H1 (cell line): ENCODE measurements at regions not wholly inside any gene's neighbourhood (a gene's known extent, or its start where the extent isn't known, plus 50 kb on each side); places are given as distances from the start of the nearest gene placed in this dataset.
A peak's percentile ranks its signal among the peaks of the same experiment; 100 is the strongest.

Source experiments
- CREB1 ChIP-seq: IDR thresholded peaks from 2 replicates; pipeline ENCODE4 v1.6.1; 2012; ENCODE audit warnings: inconsistent platforms
- CTBP2 ChIP-seq: IDR thresholded peaks from 2 replicates; pipeline ENCODE4 v1.7.0; 2011; ENCODE audit warnings: borderline replicate concordance, mild to moderate bottlenecking, moderate library complexity, mixed read lengths, low read length; ENCODE audit not compliant: insufficient read depth, insufficient read length
- EP300 ChIP-seq, 2 experiments: IDR thresholded peaks; 1 replicate in 1 of 2; 2 replicates in 1 of 2; pipeline ENCODE4 v1.6.1; 2011 to 2012; ENCODE audit warnings: low read depth in 2 of 2, low read length in 2 of 2, mild to moderate bottlenecking in 2 of 2, borderline replicate concordance in 1 of 2, inconsistent platforms in 1 of 2, moderate library complexity in 1 of 2
- HDAC2 ChIP-seq, 2 experiments: fragments of 300-600 bp in 1 of 2; sonication (generic) in 1 of 2; IDR thresholded peaks; 2 replicates each; pipeline ENCODE4 v1.6.1; 2011 to 2012; ENCODE audit warnings: low read depth in 2 of 2, low read length in 2 of 2, mild to moderate bottlenecking in 2 of 2, moderate library complexity in 2 of 2, borderline replicate concordance in 1 of 2, inconsistent platforms in 1 of 2
- HDAC6 ChIP-seq: IDR thresholded peaks from one replicate; pipeline ENCODE4 v1.7.1; 2012; ENCODE audit warnings: low read depth, mild to moderate bottlenecking, inconsistent platforms, low read length, moderate library complexity
- KDM4A ChIP-seq: IDR thresholded peaks from one replicate; pipeline ENCODE4 v1.7.1; 2012; ENCODE audit warnings: low read depth, mild to moderate bottlenecking, moderate library complexity, low read length, inconsistent platforms; ENCODE audit not compliant: severe bottlenecking
- MAFK ChIP-seq: IDR thresholded peaks from 2 replicates; pipeline ENCODE4 v1.6.1; 2012; ENCODE audit warnings: low read depth, mild to moderate bottlenecking, improper control_type of control experiment, low read length
- POLR2A ChIP-seq, 2 experiments: IDR thresholded peaks; 1 replicate in 1 of 2; 2 replicates in 1 of 2; pipeline ENCODE4 v1.6.1; 2011; ENCODE audit warnings: low read depth in 2 of 2, low read length in 2 of 2, mild to moderate bottlenecking in 2 of 2; ENCODE audit errors: control extremely low read depth in 1 of 2
- POU5F1 ChIP-seq: IDR thresholded peaks from 2 replicates; pipeline ENCODE4 v1.6.1; 2011; ENCODE audit warnings: low read depth, mild to moderate bottlenecking, low read length, moderate library complexity
- RBBP5 ChIP-seq: IDR thresholded peaks from 2 replicates; pipeline ENCODE4 v1.7.1; 2012; ENCODE audit warnings: low read depth, mild to moderate bottlenecking, inconsistent platforms, low read length, moderate library complexity, borderline replicate concordance
- RXRA ChIP-seq: IDR thresholded peaks from 2 replicates; pipeline ENCODE4 v1.6.1; 2011; ENCODE audit warnings: low read depth, mild to moderate bottlenecking, low read length, moderate library complexity; ENCODE audit not compliant: insufficient read depth
- SAP30 ChIP-seq: fragments of 300-600 bp; sonication (generic); IDR thresholded peaks from 2 replicates; pipeline ENCODE4 v1.7.1; 2012; ENCODE audit warnings: low read length, moderate library complexity, mild to moderate bottlenecking, inconsistent platforms; ENCODE audit not compliant: insufficient read depth, insufficient replicate concordance
- SIN3A ChIP-seq, 2 experiments: IDR thresholded peaks in 1 of 2; conservative IDR thresholded peaks in 1 of 2; 2 replicates each; pipeline ENCODE4 v1.6.1; 2011 to 2012; ENCODE audit warnings: low read length in 2 of 2, improper control_type of control experiment in 1 of 2, low read depth in 1 of 2, mild to moderate bottlenecking in 1 of 2
- SIRT6 ChIP-seq: IDR thresholded peaks from one replicate; pipeline ENCODE4 v1.7.1; 2012; ENCODE audit warnings: low read length, inconsistent platforms
- SIX5 ChIP-seq: IDR thresholded peaks from 2 replicates; pipeline ENCODE4 v1.6.1; 2011; ENCODE audit warnings: mild to moderate bottlenecking, low read depth, low read length
- SP1 ChIP-seq: IDR thresholded peaks from 2 replicates; pipeline ENCODE4 v1.6.1; 2011; ENCODE audit warnings: low read depth, low read length
- SP4 ChIP-seq: IDR thresholded peaks from 2 replicates; pipeline ENCODE4 v1.6.1; 2012; ENCODE audit warnings: low read length, inconsistent platforms
- SUZ12 ChIP-seq: fragments of 200-600 bp; sonication (generic); IDR thresholded peaks from 2 replicates; pipeline ENCODE4 v1.6.1; 2012; ENCODE audit warnings: mild to moderate bottlenecking, inconsistent platforms, low read length, moderate library complexity, mixed read lengths
- TAF7 ChIP-seq: optimal IDR thresholded peaks from 2 replicates; pipeline ENCODE3; 2011; ENCODE audit warnings: low read depth, mild to moderate bottlenecking, inconsistent platforms, low read length, moderate library complexity, borderline replicate concordance
- TBP ChIP-seq: IDR thresholded peaks from 2 replicates; pipeline ENCODE4 v1.6.1; 2011; ENCODE audit warnings: low read depth, low read length, improper control_type of control experiment
- TCF12 ChIP-seq: IDR thresholded peaks from 2 replicates; pipeline ENCODE4 v1.6.1; 2011; ENCODE audit warnings: low read depth, mild to moderate bottlenecking, low read length
- TF ChIP-seq, protein P1 (sequence below), 3 experiments: IDR thresholded peaks; 1 replicate in 2 of 3; 2 replicates in 1 of 3; pipeline versions ENCODE4 v1.5.1 to v1.6.1; 2011; ENCODE audit warnings: low read length in 3 of 3, mild to moderate bottlenecking in 3 of 3, inconsistent platforms in 2 of 3, low read depth in 1 of 3, moderate library complexity in 1 of 3; ENCODE audit not compliant: insufficient read depth in 1 of 3; ENCODE audit errors: control extremely low read depth in 1 of 3
- TF ChIP-seq, protein P2 (sequence below): IDR thresholded peaks from 2 replicates; pipeline ENCODE4 v1.6.1; 2011; ENCODE audit warnings: low read depth, mild to moderate bottlenecking, low read length; ENCODE audit not compliant: insufficient read depth

DNA sequence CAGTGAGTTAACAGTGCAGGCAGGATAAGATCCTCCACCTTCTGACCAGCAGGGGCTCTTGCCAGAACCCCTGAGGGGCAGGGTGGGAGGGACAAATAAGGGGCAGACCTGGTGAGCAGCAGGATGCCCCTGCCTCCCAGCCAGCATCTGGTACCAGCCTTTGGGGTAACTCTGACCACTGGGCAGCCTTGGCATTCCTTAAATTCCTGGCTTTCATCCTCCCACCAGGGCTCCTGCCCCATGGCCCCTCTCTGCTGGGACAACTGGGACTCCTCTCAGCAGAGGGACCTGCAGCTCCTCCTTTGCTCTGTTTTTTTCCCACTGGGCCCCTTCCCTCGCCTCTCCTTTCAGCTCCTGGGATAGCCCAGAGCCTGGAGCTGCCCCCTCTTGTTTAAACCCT is 98.0 kb upstream of the CD82 start (continued):
- TF ChIP-seq, protein P1, sequence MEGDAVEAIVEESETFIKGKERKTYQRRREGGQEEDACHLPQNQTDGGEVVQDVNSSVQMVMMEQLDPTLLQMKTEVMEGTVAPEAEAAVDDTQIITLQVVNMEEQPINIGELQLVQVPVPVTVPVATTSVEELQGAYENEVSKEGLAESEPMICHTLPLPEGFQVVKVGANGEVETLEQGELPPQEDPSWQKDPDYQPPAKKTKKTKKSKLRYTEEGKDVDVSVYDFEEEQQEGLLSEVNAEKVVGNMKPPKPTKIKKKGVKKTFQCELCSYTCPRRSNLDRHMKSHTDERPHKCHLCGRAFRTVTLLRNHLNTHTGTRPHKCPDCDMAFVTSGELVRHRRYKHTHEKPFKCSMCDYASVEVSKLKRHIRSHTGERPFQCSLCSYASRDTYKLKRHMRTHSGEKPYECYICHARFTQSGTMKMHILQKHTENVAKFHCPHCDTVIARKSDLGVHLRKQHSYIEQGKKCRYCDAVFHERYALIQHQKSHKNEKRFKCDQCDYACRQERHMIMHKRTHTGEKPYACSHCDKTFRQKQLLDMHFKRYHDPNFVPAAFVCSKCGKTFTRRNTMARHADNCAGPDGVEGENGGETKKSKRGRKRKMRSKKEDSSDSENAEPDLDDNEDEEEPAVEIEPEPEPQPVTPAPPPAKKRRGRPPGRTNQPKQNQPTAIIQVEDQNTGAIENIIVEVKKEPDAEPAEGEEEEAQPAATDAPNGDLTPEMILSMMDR (IDR thresholded peaks at IDR 0.05; ENCODE audit: control extremely low read depth in 1 of 3, insufficient read depth in 1 of 3, low read depth in 1 of 3, low read length in 3 of 3), result no peak
- no peak for TF ChIP-seq CREB1
- peak in 1 of 2 experiments; percentile 76; a peak in 1 of 4 replicates for TF ChIP-seq HDAC2 (IDR thresholded peaks at IDR 0.05; ENCODE audit: borderline replicate concordance in 1 of 2, low read depth in 2 of 2, low read length in 2 of 2)
- no peak for TF ChIP-seq SP4
- TF ChIP-seq EP300 (IDR thresholded peaks at IDR 0.05; ENCODE audit: borderline replicate concordance in 1 of 2, low read depth in 2 of 2, low read length in 2 of 2), result 0 out of 3 replicates have a peak, but pooled peaks of 1 of the 2 experiments have one; percentile 50
- TF ChIP-seq SAP30, result no peak
- TF ChIP-seq TBP, result no peak
- TF ChIP-seq SUZ12, result no peak
- TF ChIP-seq SIN3A (conservative IDR thresholded peaks at IDR 0.05 in 1 of 2, IDR thresholded peaks at IDR 0.05 in 1 of 2; ENCODE audit: low read depth in 1 of 2, low read length in 2 of 2), result no peak
- TF ChIP-seq CTBP2, result no peak
- peak; percentile 39; the same call in 1 of the 2 replicates for TF ChIP-seq SP1
- TF ChIP-seq, protein P2, sequence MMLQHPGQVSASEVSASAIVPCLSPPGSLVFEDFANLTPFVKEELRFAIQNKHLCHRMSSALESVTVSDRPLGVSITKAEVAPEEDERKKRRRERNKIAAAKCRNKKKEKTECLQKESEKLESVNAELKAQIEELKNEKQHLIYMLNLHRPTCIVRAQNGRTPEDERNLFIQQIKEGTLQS, result no peak
- TF ChIP-seq MAFK, result no peak
- TF ChIP-seq KDM4A, result no peak
- TF ChIP-seq RBBP5, result no peak
- no peak for TF ChIP-seq POU5F1
- no peak for TF ChIP-seq SIRT6
- peak; percentile 75; the same call in 1 of the 2 replicates for TF ChIP-seq TCF12
- no peak for TF ChIP-seq TAF7
- no peak for TF ChIP-seq SIX5
- TF ChIP-seq HDAC6, result no peak
- no peak for TF ChIP-seq RXRA
- TF ChIP-seq POLR2A (IDR thresholded peaks at IDR 0.05; ENCODE audit: control extremely low read depth in 1 of 2, low read depth in 2 of 2, low read length in 2 of 2), result no peak
